ENCODE measurements at regions not wholly inside any gene's neighbourhood (a gene's known extent, or its start where the extent isn't known, plus 50 kb on each side); places are given as distances from the start of the nearest gene placed in this dataset.

- no peak overlapping the region for H3K9ac ChIP-seq
- no peak overlapping the region for H3K27ac ChIP-seq
- no peaks in the 10 kb centered on the region for H3K79me2 ChIP-seq (ENCODE audit: insufficient read depth)
- in situ Hi-C loops (cut with MboI) = no loop called here
- H3K4me1 ChIP-seq (ENCODE audit: insufficient read depth) = peaks cover 10% of the 10 kb centered on the region
- H4K20me1 ChIP-seq (ENCODE audit: insufficient read depth) = no peaks in the 10 kb centered on the region
- 64 to 71% methylated on average over 2 of the region's 2 CpGs for WGBS, 2 experiments (ENCODE audit: low coverage in 1 of 2, low lambda C conversion rate in 2 of 2, missing lambda C conversion rate in 2 of 2)
- H3K9me3 ChIP-seq (ENCODE audit: low read depth) = no peaks in the 10 kb centered on the region
- no peaks in the 10 kb centered on the region for H3F3A ChIP-seq (ENCODE audit: insufficient read depth)
- no peaks in the 10 kb centered on the region for H3K36me3 ChIP-seq (ENCODE audit: low read depth)
- H3K9me2 ChIP-seq (ENCODE audit: insufficient read depth) = no peaks in the 10 kb centered on the region
- no peak overlapping the region for H3K4me2 ChIP-seq (ENCODE audit: unreplicated experiment)
- no peak overlapping the region for H2AFZ ChIP-seq
- DNase-seq = no peak
- no peak overlapping the region for H3K4me3 ChIP-seq
- peaks cover 8% of the 10 kb centered on the region; the same call in 1 of the 2 replicates for H3K27me3 ChIP-seq (replicated peaks; ENCODE audit: insufficient read depth)
- TF ChIP-seq EZH2 (IDR thresholded peaks at IDR 0.05; ENCODE audit: insufficient read depth, poor library complexity, severe bottlenecking) = no peak
- TF ChIP-seq EZH2phosphoT487 (IDR thresholded peaks at IDR 0.05; ENCODE audit: insufficient read depth, low read depth) = no peak
Observed at GRCh38 chr10:75297021-75297599, 61.4 kb upstream of the COMTD1 start.

- no peak overlapping the region for H3K9ac ChIP-seq
- peak overlapping the region; percentile 75 for H3K4me3 ChIP-seq
- peaks cover 10% of the 10 kb centered on the region for H3K4me1 ChIP-seq (ENCODE audit: insufficient read depth)
- H3K4me2 ChIP-seq (ENCODE audit: unreplicated experiment) = peak overlapping the region; percentile 75
- 37 to 40% methylated on average over 10 of the region's 10 CpGs for WGBS, 2 experiments (ENCODE audit: low coverage in 1 of 2, low lambda C conversion rate in 2 of 2, missing lambda C conversion rate in 2 of 2)
- no peaks in the 10 kb centered on the region for H3K9me3 ChIP-seq (ENCODE audit: low read depth)
- no peaks in the 10 kb centered on the region for H3F3A ChIP-seq (ENCODE audit: insufficient read depth)
- DNase-seq = peak; percentile 40
- TF ChIP-seq EZH2 (IDR thresholded peaks at IDR 0.05; ENCODE audit: insufficient read depth, poor library complexity, severe bottlenecking) (no peak), EZH2phosphoT487 (IDR thresholded peaks at IDR 0.05; ENCODE audit: insufficient read depth, low read depth) (no peak)
- H4K20me1 ChIP-seq (ENCODE audit: insufficient read depth) = no peaks in the 10 kb centered on the region
- H2AFZ ChIP-seq = peak overlapping the region; percentile 72
- no peaks in the 10 kb centered on the region for H3K9me2 ChIP-seq (ENCODE audit: insufficient read depth)
- H3K79me2 ChIP-seq (ENCODE audit: insufficient read depth) = no peaks in the 10 kb centered on the region
- H3K27me3 ChIP-seq (replicated peaks; ENCODE audit: insufficient read depth) = peaks cover 19% of the 10 kb centered on the region
- H3K27ac ChIP-seq = no peak overlapping the region
- in situ Hi-C loops (cut with MboI) = no loop called here
- H3K36me3 ChIP-seq (ENCODE audit: low read depth) = no peaks in the 10 kb centered on the region
Observed at GRCh38 chr10:75295868-75296441, 60.2 kb upstream of the COMTD1 start.

GRCh38 chr10:75294866-75295701 lies 59.3 kb upstream of the COMTD1 start:
- peak; percentile 90 for DNase-seq
- in situ Hi-C loops (cut with MboI) = no loop called here
- TF ChIP-seq EZH2 (IDR thresholded peaks at IDR 0.05; ENCODE audit: insufficient read depth, poor library complexity, severe bottlenecking) = no peak
- 0 out of 2 replicates have a peak, but pooled peaks have one; percentile 75 for TF ChIP-seq EZH2phosphoT487 (IDR thresholded peaks at IDR 0.05; ENCODE audit: insufficient read depth, low read depth)
- H4K20me1 ChIP-seq (ENCODE audit: insufficient read depth) = no peaks in the 10 kb centered on the region
- peak overlapping the region; percentile 66 for H3K9ac ChIP-seq
- H3K27me3 ChIP-seq (replicated peaks; ENCODE audit: insufficient read depth) = peaks cover 28% of the 10 kb centered on the region
- H3F3A ChIP-seq (ENCODE audit: insufficient read depth) = no peaks in the 10 kb centered on the region
- H3K36me3 ChIP-seq (ENCODE audit: low read depth) = no peaks in the 10 kb centered on the region
- WGBS, 2 experiments (ENCODE audit: low coverage in 1 of 2, low lambda C conversion rate in 2 of 2, missing lambda C conversion rate in 2 of 2) = 2% methylated on average over 39 to 42 of the region's 57 CpGs
- H3K4me1 ChIP-seq (ENCODE audit: insufficient read depth) = peaks cover 10% of the 10 kb centered on the region
- no peaks in the 10 kb centered on the region for H3K79me2 ChIP-seq (ENCODE audit: insufficient read depth)
- no peaks in the 10 kb centered on the region for H3K9me2 ChIP-seq (ENCODE audit: insufficient read depth)
- H3K27ac ChIP-seq = no peak overlapping the region
- H3K4me3 ChIP-seq = peak overlapping the region; percentile 75
- peak overlapping the region; percentile 75 for H3K4me2 ChIP-seq (ENCODE audit: unreplicated experiment)
- peak overlapping the region; percentile 72 for H2AFZ ChIP-seq
- H3K9me3 ChIP-seq (ENCODE audit: low read depth) = no peaks in the 10 kb centered on the region

GRCh38 chr10:75294518-75294865 lies 58.7 kb upstream of the COMTD1 start:
- DNase-seq = peak; percentile 23
- Histone ChIP-seq H3K9me2 (ENCODE audit: insufficient read depth) (no peaks in the 10 kb centered on the region), H3K9ac (peak overlapping the region; percentile 66), H3F3A (ENCODE audit: insufficient read depth) (no peaks in the 10 kb centered on the region), H3K4me2 (ENCODE audit: unreplicated experiment) (peak overlapping the region; percentile 75), H3K36me3 (ENCODE audit: low read depth) (no peaks in the 10 kb centered on the region), H4K20me1 (ENCODE audit: insufficient read depth) (no peaks in the 10 kb centered on the region), H3K4me1 (ENCODE audit: insufficient read depth) (peaks cover 10% of the 10 kb centered on the region), H3K79me2 (ENCODE audit: insufficient read depth) (no peaks in the 10 kb centered on the region), H2AFZ (peak overlapping the region; percentile 72), H3K27me3 (replicated peaks; ENCODE audit: insufficient read depth) (peaks cover 33% of the 10 kb centered on the region), H3K4me3 (peak overlapping the region; percentile 75), H3K9me3 (ENCODE audit: low read depth) (no peaks in the 10 kb centered on the region), H3K27ac (no peak overlapping the region)
- in situ Hi-C loops (cut with MboI) = no loop called here
- TF ChIP-seq EZH2phosphoT487 (IDR thresholded peaks at IDR 0.05; ENCODE audit: insufficient read depth, low read depth) (no peak), EZH2 (IDR thresholded peaks at IDR 0.05; ENCODE audit: insufficient read depth, poor library complexity, severe bottlenecking) (no peak)
- WGBS, 2 experiments (ENCODE audit: low coverage in 1 of 2, low lambda C conversion rate in 2 of 2, missing lambda C conversion rate in 2 of 2) = 4 to 7% methylated on average over 7 to 20 of the region's 20 CpGs
